ENCODE measurements at regions not wholly inside any gene's neighbourhood (a gene's known extent, or its start where the extent isn't known, plus 50 kb on each side); places are given as distances from the start of the nearest gene placed in this dataset.

DNA sequence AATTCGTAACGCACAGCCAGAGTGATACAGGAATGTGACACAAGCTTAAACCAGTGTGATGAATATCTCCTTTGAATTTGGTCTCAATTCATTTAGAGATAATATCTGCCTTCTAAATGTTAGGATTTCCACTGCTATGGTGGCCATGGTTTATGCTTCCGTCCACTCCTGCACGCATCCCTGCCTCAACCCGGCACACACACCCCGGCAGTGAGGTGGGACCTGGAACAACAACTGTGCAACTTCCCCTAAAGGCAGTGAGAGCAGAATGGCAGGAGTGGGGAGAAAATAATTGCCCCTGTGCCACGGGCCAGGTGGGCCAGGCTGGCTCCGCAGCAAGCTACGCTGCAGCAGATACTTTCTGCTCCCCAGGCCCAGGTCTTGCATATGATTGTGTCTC lies 72.6 kb upstream of the CPEB4 start (continued):
- TF ChIP-seq, protein P1, sequence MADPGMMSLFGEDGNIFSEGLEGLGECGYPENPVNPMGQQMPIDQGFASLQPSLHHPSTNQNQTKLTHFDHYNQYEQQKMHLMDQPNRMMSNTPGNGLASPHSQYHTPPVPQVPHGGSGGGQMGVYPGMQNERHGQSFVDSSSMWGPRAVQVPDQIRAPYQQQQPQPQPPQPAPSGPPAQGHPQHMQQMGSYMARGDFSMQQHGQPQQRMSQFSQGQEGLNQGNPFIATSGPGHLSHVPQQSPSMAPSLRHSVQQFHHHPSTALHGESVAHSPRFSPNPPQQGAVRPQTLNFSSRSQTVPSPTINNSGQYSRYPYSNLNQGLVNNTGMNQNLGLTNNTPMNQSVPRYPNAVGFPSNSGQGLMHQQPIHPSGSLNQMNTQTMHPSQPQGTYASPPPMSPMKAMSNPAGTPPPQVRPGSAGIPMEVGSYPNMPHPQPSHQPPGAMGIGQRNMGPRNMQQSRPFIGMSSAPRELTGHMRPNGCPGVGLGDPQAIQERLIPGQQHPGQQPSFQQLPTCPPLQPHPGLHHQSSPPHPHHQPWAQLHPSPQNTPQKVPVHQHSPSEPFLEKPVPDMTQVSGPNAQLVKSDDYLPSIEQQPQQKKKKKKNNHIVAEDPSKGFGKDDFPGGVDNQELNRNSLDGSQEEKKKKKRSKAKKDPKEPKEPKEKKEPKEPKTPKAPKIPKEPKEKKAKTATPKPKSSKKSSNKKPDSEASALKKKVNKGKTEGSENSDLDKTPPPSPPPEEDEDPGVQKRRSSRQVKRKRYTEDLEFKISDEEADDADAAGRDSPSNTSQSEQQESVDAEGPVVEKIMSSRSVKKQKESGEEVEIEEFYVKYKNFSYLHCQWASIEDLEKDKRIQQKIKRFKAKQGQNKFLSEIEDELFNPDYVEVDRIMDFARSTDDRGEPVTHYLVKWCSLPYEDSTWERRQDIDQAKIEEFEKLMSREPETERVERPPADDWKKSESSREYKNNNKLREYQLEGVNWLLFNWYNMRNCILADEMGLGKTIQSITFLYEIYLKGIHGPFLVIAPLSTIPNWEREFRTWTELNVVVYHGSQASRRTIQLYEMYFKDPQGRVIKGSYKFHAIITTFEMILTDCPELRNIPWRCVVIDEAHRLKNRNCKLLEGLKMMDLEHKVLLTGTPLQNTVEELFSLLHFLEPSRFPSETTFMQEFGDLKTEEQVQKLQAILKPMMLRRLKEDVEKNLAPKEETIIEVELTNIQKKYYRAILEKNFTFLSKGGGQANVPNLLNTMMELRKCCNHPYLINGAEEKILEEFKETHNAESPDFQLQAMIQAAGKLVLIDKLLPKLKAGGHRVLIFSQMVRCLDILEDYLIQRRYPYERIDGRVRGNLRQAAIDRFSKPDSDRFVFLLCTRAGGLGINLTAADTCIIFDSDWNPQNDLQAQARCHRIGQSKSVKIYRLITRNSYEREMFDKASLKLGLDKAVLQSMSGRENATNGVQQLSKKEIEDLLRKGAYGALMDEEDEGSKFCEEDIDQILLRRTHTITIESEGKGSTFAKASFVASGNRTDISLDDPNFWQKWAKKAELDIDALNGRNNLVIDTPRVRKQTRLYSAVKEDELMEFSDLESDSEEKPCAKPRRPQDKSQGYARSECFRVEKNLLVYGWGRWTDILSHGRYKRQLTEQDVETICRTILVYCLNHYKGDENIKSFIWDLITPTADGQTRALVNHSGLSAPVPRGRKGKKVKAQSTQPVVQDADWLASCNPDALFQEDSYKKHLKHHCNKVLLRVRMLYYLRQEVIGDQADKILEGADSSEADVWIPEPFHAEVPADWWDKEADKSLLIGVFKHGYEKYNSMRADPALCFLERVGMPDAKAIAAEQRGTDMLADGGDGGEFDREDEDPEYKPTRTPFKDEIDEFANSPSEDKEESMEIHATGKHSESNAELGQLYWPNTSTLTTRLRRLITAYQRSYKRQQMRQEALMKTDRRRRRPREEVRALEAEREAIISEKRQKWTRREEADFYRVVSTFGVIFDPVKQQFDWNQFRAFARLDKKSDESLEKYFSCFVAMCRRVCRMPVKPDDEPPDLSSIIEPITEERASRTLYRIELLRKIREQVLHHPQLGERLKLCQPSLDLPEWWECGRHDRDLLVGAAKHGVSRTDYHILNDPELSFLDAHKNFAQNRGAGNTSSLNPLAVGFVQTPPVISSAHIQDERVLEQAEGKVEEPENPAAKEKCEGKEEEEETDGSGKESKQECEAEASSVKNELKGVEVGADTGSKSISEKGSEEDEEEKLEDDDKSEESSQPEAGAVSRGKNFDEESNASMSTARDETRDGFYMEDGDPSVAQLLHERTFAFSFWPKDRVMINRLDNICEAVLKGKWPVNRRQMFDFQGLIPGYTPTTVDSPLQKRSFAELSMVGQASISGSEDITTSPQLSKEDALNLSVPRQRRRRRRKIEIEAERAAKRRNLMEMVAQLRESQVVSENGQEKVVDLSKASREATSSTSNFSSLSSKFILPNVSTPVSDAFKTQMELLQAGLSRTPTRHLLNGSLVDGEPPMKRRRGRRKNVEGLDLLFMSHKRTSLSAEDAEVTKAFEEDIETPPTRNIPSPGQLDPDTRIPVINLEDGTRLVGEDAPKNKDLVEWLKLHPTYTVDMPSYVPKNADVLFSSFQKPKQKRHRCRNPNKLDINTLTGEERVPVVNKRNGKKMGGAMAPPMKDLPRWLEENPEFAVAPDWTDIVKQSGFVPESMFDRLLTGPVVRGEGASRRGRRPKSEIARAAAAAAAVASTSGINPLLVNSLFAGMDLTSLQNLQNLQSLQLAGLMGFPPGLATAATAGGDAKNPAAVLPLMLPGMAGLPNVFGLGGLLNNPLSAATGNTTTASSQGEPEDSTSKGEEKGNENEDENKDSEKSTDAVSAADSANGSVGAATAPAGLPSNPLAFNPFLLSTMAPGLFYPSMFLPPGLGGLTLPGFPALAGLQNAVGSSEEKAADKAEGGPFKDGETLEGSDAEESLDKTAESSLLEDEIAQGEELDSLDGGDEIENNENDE (IDR thresholded peaks at IDR 0.05; ENCODE audit: insufficient replicate concordance, low read length), result no peak
- no peak for TF ChIP-seq RAD21 (IDR thresholded peaks at IDR 0.05 in 1 of 2, conservative IDR thresholded peaks at IDR 0.05 in 1 of 2; ENCODE audit: low read depth in 2 of 2, low read length in 2 of 2)
- no peak for TF ChIP-seq SIN3A (conservative IDR thresholded peaks at IDR 0.05 in 1 of 2, IDR thresholded peaks at IDR 0.05 in 1 of 2; ENCODE audit: low read depth in 1 of 2, low read length in 2 of 2)
- TF ChIP-seq TBP (IDR thresholded peaks at IDR 0.05; ENCODE audit: low read depth, low read length), result no peak
- TF ChIP-seq KDM4A (IDR thresholded peaks at IDR 0.05; ENCODE audit: low read depth, low read length, severe bottlenecking), result no peak
- TF ChIP-seq SIX5 (IDR thresholded peaks at IDR 0.05; ENCODE audit: low read depth, low read length), result no peak
- TF ChIP-seq GABPA (IDR thresholded peaks at IDR 0.05; ENCODE audit: borderline replicate concordance, insufficient read depth, low read length), result no peak
- TF ChIP-seq, protein P2, sequence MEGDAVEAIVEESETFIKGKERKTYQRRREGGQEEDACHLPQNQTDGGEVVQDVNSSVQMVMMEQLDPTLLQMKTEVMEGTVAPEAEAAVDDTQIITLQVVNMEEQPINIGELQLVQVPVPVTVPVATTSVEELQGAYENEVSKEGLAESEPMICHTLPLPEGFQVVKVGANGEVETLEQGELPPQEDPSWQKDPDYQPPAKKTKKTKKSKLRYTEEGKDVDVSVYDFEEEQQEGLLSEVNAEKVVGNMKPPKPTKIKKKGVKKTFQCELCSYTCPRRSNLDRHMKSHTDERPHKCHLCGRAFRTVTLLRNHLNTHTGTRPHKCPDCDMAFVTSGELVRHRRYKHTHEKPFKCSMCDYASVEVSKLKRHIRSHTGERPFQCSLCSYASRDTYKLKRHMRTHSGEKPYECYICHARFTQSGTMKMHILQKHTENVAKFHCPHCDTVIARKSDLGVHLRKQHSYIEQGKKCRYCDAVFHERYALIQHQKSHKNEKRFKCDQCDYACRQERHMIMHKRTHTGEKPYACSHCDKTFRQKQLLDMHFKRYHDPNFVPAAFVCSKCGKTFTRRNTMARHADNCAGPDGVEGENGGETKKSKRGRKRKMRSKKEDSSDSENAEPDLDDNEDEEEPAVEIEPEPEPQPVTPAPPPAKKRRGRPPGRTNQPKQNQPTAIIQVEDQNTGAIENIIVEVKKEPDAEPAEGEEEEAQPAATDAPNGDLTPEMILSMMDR (IDR thresholded peaks at IDR 0.05; ENCODE audit: control extremely low read depth in 1 of 3, insufficient read depth in 1 of 3, low read depth in 1 of 3, low read length in 3 of 3), result no peak
- TF ChIP-seq NRF1 (IDR thresholded peaks at IDR 0.05; ENCODE audit: low read depth, low read length), result no peak
